Occipital lobe (tissue), 1 donor: ENCODE measurements at regions not wholly inside any gene's neighbourhood (a gene's known extent, or its start where the extent isn't known, plus 50 kb on each side); places are given as distances from the start of the nearest gene placed in this dataset.

Experiments used
- DNase-seq: peaks from one replicate; lab custom pipeline; 2025; lab: John Stamatoyannopoulos, UW

DNA sequence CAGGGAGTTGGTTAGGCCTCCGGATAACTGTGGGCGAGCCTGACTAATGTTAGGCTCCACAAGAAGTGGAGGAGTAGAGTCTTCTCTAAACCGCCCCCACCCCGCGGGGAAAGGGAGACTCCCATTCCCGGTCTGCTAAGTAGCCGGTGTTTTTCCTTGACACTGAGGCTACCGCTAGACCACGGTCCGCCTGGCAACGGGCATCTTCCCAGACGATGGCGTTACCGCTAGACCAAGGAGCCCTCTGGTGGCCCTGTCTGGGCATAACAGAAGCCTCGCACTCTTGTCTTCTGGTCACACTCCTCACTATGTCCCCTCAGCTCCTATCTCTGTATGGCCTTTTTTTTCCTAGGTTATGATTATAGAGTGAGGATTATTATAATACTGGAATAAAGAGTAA, 1410.7 kb downstream of the UQCRFS1 start:
- DNase-seq = peak; percentile 10

GRCh38 chr19:27796540-27796939, 1416.4 kb downstream of the UQCRFS1 start:
- DNase-seq = no peak

- no peak for DNase-seq
These were observed 1416.9 kb downstream of the UQCRFS1 start for GRCh38 chr19:27796073-27796472.

DNA sequence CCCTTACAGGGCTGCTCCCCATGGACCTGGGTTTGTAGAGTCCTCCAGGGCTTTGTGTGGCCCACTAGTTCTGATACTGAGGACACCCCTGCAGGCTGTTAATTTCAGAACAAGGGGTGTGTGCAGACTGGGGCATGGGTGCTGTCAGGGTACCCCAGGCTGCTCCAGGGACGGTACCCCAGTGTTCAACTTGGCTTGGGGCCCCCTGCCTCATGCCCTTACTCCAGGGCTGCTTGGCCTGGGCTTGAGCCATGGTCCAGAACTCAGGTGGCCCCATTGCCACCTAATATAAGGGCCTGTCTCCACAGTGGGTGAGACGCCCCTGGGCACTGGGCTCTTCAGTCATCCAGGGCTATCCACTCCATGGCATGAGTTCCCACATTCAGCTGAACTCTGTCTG, 1417.6 kb downstream of the UQCRFS1 start:
- DNase-seq = no peak

- DNase-seq = no peak
These were observed 1418.4 kb downstream of the UQCRFS1 start for GRCh38 chr19:27794494-27795042.

DNA sequence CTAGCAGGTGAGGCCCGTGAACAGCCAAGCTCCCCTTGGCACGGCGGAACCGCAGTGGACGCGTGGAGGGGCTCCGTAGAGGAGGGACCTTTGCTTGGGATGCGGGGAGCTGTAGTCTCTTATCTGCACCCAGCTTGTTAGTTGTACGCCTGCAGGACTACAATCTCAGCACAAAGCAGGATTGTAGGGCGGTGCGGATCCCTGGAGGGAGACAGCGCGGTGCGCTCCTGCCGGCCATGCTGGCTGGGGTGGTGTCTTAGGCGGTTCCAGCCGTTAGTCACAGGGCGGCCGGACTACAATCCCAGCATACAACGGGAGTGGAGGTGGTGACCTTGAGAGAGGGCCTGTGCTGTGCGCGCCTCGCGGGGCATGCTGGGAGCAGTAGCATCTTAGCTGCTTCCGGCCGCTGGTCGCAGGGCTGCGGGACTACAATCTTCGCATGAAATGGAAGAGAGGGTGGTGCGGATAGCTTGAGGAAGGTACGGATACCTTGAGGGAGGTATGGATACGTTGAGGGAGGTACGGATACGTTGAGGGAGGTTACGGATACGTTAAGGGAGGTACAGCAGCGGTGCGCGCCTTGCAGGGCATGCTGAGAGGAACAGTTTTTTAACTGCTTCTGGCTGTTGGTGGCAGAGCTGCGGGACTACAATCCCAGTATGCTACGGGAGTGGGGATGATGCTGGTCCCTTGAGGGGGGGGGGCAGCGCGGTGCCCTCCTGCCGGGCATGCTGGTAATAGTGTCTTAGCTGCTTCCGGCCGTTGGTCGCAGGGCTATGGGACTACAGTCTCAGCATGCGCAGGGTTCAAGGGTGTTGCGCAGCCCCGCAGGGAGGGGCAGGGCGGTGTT, 1419.1 kb downstream of the UQCRFS1 start:
- peak; percentile 91 for DNase-seq

- peak; percentile 75 for DNase-seq
These were observed 1419.8 kb downstream of the UQCRFS1 start for GRCh38 chr19:27793128-27793643.

GRCh38 chr19:27792576-27793127, 1420.3 kb downstream of the UQCRFS1 start:
- DNase-seq = no peak

GRCh38 chr19:27780367-27781075, 1432.4 kb downstream of the UQCRFS1 start:
- DNase-seq = no peak

DNA sequence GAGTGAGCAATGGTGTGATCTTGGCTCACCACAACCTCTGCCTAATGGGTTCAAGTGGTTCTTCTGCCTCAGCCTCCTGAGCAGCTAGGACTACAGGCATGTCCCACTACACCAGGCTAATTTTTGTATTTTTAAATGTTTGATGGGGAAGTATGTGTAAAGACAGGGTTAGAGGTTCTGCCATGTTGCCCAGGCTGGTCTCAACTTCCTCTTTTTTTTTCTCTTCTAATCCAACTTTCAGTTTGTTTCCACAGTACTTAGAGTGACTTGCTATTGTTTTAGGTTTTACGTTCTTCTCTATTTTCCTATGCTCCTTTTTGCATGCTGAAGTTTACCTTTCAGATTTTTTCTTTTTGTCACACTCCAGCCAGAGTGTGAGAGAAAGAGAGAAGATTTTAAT, 1433.0 kb downstream of the UQCRFS1 start:
- no peak for DNase-seq

- no peak for DNase-seq
These were observed 1435.2 kb downstream of the UQCRFS1 start for GRCh38 chr19:27777726-27778125.

DNA sequence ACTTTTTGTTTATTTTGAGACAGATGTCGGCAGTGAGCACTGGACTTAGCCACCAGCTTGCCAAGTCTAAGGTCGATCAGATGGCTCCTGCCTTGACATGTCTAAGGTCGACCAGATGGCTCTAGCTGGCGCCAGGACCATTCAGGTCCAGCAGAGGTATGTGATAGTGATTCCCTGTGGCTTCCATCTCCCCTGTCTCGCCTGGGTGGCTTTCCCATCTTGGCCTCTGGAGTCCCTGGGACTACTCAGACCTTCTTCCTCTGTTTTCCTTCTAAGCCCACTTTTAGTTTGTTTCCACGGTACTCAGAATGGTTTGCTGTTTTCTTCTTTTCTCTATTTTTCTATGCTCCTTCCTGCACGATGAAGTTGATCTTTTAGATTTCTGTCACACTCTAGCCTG, 1435.7 kb downstream of the UQCRFS1 start:
- no peak for DNase-seq

GRCh38 chr19:27776524-27776923, 1436.4 kb downstream of the UQCRFS1 start:
- DNase-seq = no peak

GRCh38 chr19:27776020-27776419, 1436.9 kb downstream of the UQCRFS1 start:
- DNase-seq = no peak

DNA sequence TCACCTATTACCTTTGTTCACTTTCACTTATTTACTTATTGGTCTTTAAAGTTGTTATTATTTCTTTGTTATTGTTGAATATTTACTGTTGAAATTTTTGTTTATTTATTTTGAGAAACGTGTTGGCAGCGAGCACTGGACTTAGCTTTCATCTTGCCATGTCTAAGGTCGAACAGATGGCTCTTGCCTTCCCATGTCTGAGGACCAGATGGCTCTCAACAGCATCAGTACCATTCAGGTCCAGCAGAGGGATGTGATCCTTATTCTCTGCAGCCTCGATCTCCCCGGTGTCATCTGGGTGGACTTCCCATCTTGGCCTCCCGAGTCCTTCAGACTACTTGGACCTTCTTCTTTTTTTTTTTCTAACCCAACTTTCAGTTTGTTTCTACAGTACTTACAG, 1437.6 kb downstream of the UQCRFS1 start:
- DNase-seq = no peak

DNA sequence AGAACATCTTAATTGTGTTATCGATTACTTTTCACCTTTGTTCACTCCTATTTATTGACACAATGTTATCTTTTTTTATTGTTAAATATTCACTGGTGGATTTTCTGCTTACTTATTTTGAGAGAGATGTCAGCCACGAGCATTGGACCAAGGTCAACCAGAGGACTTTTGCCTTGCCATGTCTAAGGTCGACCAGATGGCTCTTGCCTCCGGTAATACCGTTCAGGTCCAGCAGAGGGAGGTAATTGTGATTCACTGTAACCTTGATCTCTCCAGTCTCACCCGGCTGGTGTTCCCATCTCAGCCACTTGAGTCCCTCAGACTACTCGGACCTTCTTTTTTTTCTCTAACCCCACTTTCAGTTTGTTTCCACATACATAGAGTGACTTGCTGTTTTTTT, 1438.1 kb downstream of the UQCRFS1 start:
- no peak for DNase-seq

DNA sequence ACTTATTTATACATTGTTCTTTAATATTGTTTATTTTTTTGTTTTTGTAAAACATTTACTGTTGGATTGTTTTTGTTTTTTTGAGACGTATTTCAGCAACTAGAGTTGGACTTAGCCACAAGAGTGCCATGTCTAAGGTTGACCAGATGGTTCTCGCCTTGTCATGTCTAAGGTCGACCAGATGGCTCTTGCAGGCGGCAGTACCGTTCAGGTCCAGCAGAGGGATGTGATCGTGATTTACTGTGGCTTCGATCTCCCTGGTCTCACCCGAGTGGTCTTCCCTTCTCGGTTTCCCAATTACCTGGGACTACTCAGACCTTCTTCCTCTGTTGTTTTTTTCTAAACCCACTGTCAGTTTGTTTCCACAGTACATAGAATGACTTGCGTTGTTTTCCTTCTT, 1438.6 kb downstream of the UQCRFS1 start:
- no peak for DNase-seq

DNA sequence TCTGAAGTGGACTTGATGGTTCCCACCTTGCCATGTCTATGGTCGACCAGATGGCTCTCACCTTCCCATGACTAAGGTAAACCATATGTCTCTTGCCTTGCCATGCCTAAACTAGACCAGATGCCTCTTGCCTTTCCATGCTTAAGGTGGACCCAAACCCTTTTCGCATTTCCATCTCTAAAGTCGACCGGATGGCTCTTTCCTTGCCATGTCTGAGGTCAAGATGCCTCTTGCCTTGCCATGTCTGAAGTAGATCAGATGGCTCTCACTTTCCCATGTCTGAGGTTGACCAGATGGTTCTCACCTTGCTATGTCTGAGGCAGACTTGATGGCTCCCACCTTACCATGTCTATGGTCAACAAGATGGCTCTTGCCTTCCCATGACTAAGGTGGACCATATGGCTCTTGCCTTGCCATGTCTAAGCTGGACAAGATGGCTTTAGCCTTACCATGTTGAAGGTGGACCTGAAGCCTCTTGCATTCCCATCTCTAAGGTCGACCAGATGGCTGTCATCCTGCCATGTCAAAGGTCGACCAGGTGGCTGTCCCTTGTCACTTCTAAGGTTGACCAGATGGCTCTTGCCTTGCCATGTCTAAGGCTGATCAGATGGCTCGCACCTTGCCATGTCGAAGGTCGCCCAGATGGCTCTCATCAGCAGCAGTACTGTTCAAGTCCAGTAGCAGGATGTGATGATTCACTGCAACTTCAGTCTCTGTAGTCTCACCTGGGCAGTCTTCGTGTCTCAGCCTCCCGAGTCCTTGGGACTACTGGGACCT, 1439.4 kb downstream of the UQCRFS1 start:
- no peak for DNase-seq

DNA sequence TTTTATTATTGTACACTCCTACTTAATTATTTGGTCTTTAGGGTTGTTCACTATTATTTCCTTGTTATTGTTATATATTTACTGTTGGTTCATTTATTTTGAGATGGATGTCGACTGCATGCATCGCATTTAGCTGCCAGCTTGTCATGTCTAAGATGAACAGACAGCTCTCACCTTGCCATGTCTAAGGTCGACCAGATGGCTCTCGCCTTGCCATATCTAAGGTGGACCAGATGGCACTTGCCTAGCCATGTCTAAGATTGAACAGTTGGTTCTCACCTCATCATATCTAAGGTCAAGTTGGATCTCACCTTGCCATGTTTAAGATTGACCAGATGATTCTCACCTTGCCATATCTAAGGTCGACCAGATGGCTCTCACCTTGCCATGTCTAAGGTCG, 1440.9 kb downstream of the UQCRFS1 start:
- no peak for DNase-seq

DNA sequence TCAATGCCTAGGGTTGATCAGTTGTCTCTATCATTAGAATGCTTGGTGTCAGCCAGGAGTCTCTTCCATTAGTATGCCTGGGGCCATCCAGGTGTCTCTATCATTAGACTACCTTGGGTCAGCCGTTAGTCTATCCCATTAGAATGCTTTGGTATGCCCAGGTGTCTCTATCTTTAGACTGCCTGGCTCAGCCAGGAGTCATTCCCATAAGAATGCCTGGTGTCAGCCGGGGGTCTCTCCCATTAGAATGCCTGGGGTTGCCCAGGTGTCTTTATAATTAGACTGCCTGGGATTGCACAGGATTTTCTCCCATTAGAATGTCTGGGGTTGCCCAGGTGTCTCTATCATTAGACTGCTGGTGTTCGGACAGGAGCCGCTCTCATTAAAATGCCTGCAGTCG, 1442.9 kb downstream of the UQCRFS1 start:
- no peak for DNase-seq

- no peak for DNase-seq
These were observed 1445.7 kb downstream of the UQCRFS1 start for GRCh38 chr19:27767234-27767633.
